ENCODE measurements at regions not wholly inside any gene's neighbourhood (a gene's known extent, or its start where the extent isn't known, plus 50 kb on each side); places are given as distances from the start of the nearest gene placed in this dataset.

GRCh38 chr4:162582180-162582579 is 418.4 kb upstream of the FSTL5 start:
- no peak for TF ChIP-seq CBX2 (IDR thresholded peaks at IDR 0.05; ENCODE audit: borderline replicate concordance, low read depth)
- TF ChIP-seq CTCF (IDR thresholded peaks at IDR 0.05): no peak
- TF ChIP-seq REST (IDR thresholded peaks at IDR 0.05): no peak
- no peak for TF ChIP-seq ATOH8 (CRISPR knock-in tag; IDR thresholded peaks at IDR 0.05; ENCODE audit: low read depth)
- no peak for TF ChIP-seq JUNB (IDR thresholded peaks at IDR 0.05)
- TF ChIP-seq ESRRA (IDR thresholded peaks at IDR 0.05; ENCODE audit: borderline replicate concordance, low read length): no peak
